ENCODE measurements at regions not wholly inside any gene's neighbourhood (a gene's known extent, or its start where the extent isn't known, plus 50 kb on each side); places are given as distances from the start of the nearest gene placed in this dataset.

DNA sequence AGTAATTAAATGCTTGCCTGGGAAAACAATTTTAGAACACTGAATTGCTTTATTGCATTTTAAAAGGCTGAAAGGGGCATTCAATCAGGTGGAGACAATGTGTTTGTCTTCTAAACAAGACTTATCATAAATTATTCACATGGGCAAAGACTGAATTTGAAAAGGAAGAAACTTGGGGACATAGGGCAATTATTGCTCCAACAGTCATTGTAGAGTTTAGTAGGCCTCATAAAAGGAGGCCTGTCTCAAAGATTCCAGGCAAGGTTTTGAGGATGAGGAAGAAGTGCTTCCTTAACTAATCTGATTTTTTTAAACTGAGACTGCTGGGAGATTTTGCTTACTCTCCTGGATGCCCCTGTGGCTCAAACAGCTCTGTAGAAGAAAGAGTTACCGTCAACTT, 174.4 kb upstream of the RPS6KA3 start:
- in situ Hi-C loops (cut with HindIII; ENCODE audit: low sequenced_read_pairs) = no loop called here
- TF ChIP-seq, protein P1, sequence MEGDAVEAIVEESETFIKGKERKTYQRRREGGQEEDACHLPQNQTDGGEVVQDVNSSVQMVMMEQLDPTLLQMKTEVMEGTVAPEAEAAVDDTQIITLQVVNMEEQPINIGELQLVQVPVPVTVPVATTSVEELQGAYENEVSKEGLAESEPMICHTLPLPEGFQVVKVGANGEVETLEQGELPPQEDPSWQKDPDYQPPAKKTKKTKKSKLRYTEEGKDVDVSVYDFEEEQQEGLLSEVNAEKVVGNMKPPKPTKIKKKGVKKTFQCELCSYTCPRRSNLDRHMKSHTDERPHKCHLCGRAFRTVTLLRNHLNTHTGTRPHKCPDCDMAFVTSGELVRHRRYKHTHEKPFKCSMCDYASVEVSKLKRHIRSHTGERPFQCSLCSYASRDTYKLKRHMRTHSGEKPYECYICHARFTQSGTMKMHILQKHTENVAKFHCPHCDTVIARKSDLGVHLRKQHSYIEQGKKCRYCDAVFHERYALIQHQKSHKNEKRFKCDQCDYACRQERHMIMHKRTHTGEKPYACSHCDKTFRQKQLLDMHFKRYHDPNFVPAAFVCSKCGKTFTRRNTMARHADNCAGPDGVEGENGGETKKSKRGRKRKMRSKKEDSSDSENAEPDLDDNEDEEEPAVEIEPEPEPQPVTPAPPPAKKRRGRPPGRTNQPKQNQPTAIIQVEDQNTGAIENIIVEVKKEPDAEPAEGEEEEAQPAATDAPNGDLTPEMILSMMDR (IDR thresholded peaks at IDR 0.05; ENCODE audit: low read depth, low read length, missing control alignments) = no peak
- DNase-seq (ENCODE audit: low read depth) = no peak
- no peak overlapping the region for H3K4me3 ChIP-seq (ENCODE audit: low read depth, low read length)

DNA sequence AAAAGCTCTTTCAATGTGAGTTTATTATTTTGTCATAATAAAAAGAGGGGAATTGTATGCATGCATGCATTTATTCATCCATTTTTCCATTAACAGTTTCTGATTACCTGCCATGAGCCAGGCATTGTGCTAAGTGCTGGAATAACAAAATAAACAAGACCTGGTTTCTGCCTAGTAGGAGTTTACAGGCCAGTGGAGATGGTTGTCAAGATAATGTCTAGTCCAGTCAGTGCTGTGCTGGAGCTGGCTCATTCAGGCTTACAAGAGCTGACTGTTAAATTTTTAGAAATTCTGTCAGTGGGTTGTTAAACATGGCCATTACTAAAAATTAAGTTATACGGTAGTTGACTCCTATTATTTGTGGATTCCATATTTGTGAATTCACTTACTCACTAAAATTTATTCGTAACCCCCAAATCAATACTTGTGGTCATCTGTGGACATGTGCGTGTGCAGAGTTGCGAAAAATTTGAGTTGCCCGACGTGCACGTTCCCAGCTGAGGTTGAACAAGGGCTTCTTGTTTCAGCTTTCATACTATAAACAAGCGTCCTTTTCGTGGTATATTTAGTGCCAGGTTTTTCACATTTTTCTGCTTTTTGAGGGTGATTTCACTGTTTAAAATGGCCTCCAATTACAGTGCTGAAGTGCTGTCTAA, 172.3 kb upstream of the RPS6KA3 start:
- in situ Hi-C loops (cut with HindIII; ENCODE audit: low sequenced_read_pairs) = no loop called here
- TF ChIP-seq, protein P1 (IDR thresholded peaks at IDR 0.05; ENCODE audit: low read depth, low read length, missing control alignments) = no peak

DNA sequence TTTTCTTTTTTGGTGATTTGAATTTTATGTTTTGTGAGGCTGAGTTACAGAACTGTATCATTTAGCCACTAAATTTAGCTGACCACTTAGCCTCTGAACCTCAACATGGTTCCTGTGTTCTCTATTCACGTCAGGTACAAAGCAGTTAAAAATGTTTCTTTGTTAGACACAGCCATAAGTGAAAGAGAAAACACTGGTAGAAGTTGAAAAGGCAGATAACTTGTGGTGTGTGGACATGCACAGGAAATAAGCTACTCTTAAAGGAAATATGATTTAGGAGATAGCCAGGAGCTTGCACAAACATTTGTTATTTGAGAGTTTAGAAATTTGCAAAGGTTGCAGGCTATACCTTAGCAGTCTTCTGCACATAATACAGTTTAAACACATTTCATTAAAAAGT, 171.0 kb upstream of the RPS6KA3 start:
- in situ Hi-C loops (cut with HindIII; ENCODE audit: low sequenced_read_pairs) = no loop called here
- H3K4me3 ChIP-seq (ENCODE audit: low read depth, low read length) = no peak overlapping the region
- no peak for DNase-seq (ENCODE audit: low read depth)
- TF ChIP-seq, protein P1 (IDR thresholded peaks at IDR 0.05; ENCODE audit: low read depth, low read length, missing control alignments) = no peak

More for the DNA sequence above, 172.3 kb upstream of the RPS6KA3 start:
- H3K4me3 ChIP-seq (ENCODE audit: low read depth, low read length) = no peak overlapping the region
- DNase-seq (ENCODE audit: low read depth) = no peak

- in situ Hi-C loops (cut with HindIII; ENCODE audit: low sequenced_read_pairs) = no loop called here
- DNase-seq (ENCODE audit: low read depth) = no peak
- TF ChIP-seq, protein P1 (IDR thresholded peaks at IDR 0.05; ENCODE audit: low read depth, low read length, missing control alignments) = no peak
- H3K4me3 ChIP-seq (ENCODE audit: low read depth, low read length) = no peak overlapping the region
Observed at GRCh38 chrX:20435913-20436312, 169.2 kb upstream of the RPS6KA3 start.

DNA sequence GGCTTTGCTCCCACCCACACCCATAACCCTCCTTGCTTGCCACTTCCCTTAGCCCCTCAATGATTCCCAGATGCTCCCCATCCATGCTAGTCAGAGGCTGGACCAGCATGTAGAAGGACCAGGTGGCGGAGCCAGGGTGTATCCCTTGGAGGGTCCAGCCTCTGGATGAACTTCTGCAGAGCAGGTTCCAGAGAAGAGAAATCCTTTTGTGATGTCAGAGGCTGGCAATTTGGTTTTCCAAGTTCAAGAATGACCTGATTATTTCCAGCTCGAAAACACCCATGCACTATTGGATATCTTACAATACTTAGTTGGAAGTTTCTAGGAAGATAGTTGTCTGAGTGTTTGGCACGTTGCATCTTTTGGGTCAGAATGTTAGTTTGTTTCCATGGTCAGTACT, 168.3 kb upstream of the RPS6KA3 start:
- TF ChIP-seq, protein P1 (IDR thresholded peaks at IDR 0.05; ENCODE audit: low read depth, low read length, missing control alignments) = no peak
- in situ Hi-C loops (cut with HindIII; ENCODE audit: low sequenced_read_pairs) = no loop called here
- no peak overlapping the region for H3K4me3 ChIP-seq (ENCODE audit: low read depth, low read length)
- no peak for DNase-seq (ENCODE audit: low read depth)

GRCh38 chrX:20433388-20433775, 166.7 kb upstream of the RPS6KA3 start:
- TF ChIP-seq, protein P1 (IDR thresholded peaks at IDR 0.05; ENCODE audit: low read depth, low read length, missing control alignments) = no peak
- no peak for DNase-seq (ENCODE audit: low read depth)
- in situ Hi-C loops (cut with HindIII; ENCODE audit: low sequenced_read_pairs) = no loop called here
- no peak overlapping the region for H3K4me3 ChIP-seq (ENCODE audit: low read depth, low read length)

All from astrocyte of the cerebellum (primary cell).